ENCODE measurements at regions not wholly inside any gene's neighbourhood (a gene's known extent, or its start where the extent isn't known, plus 50 kb on each side); places are given as distances from the start of the nearest gene placed in this dataset.

GRCh38 chr3:124483915-124484470, 246.3 kb upstream of the UMPS start:
- H3K4me3 ChIP-seq (ENCODE audit: low read depth in 1 of 3, low read length in 3 of 3): no peak overlapping the region
- no peak for TF ChIP-seq ZBTB33 (IDR thresholded peaks at IDR 0.05)
- TF ChIP-seq HNF4A (conservative IDR thresholded peaks at IDR 0.05): no peak
- no peak for TF ChIP-seq NR2F2 (IDR thresholded peaks at IDR 0.05)
- TF ChIP-seq MAX (IDR thresholded peaks at IDR 0.05): no peak
- no peak for TF ChIP-seq CTCF (IDR thresholded peaks at IDR 0.05; ENCODE audit: low read depth, low read length, missing input control)
- no peak for TF ChIP-seq ATF3 (IDR thresholded peaks at IDR 0.05)
- no peak for TF ChIP-seq GABPA (IDR thresholded peaks at IDR 0.05 in 1 of 2, conservative IDR thresholded peaks at IDR 0.05 in 1 of 2)
- no peak for TF ChIP-seq TAF1 (conservative IDR thresholded peaks at IDR 0.05)
- TF ChIP-seq EGR1 (IDR thresholded peaks at IDR 0.05; ENCODE audit: low read depth in 2 of 2): no peak
- TF ChIP-seq SP1 (IDR thresholded peaks at IDR 0.05): no peak
- H3K27me3 ChIP-seq (ENCODE audit: control insufficient read depth in 4 of 4, insufficient read depth in 4 of 4, low read length in 3 of 4): no peaks in the 10 kb centered on the region
- no peak overlapping the region for H3K27ac ChIP-seq (ENCODE audit: low read depth in 1 of 2, low read length in 2 of 2)
- peaks cover 0 to 2% (median under 1%) of the 10 kb centered on the region in 4 donors for H3K4me1 ChIP-seq (ENCODE audit: control insufficient read depth in 4 of 4, insufficient read depth in 4 of 4, low read length in 3 of 4)
- peaks cover 0 to 2% (median 0%) of the 10 kb centered on the region in 4 donors for H3K36me3 ChIP-seq (ENCODE audit: control insufficient read depth in 4 of 4, insufficient read depth in 3 of 4, low read depth in 1 of 4, low read length in 3 of 4)
- no peak overlapping the region for H3K9ac ChIP-seq (ENCODE audit: low read depth in 1 of 2, low read length in 2 of 2)
- 93% methylated on average over 2 of the region's 2 CpGs for WGBS
- no peak for DNase-seq (ENCODE audit: low spot score)
- no peaks in the 10 kb centered on the region for H3K9me3 ChIP-seq (ENCODE audit: control insufficient read depth in 4 of 4, low read length in 3 of 4)

- Histone ChIP-seq H3K4me3 (ENCODE audit: low read depth in 1 of 3, low read length in 3 of 3) (no peak overlapping the region), H3K9me3 (ENCODE audit: control insufficient read depth in 4 of 4, low read length in 3 of 4) (no peaks in the 10 kb centered on the region), H3K27me3 (ENCODE audit: control insufficient read depth in 4 of 4, insufficient read depth in 4 of 4, low read length in 3 of 4) (no peaks in the 10 kb centered on the region), H3K4me1 (ENCODE audit: control insufficient read depth in 4 of 4, insufficient read depth in 4 of 4, low read length in 3 of 4) (peaks cover 0 to 2% (median under 1%) of the 10 kb centered on the region in 4 donors), H3K36me3 (ENCODE audit: control insufficient read depth in 4 of 4, insufficient read depth in 3 of 4, low read depth in 1 of 4, low read length in 3 of 4) (peaks cover 0 to 2% (median 0%) of the 10 kb centered on the region in 4 donors), H3K27ac (ENCODE audit: low read depth in 1 of 2, low read length in 2 of 2) (no peak overlapping the region), H3K9ac (ENCODE audit: low read depth in 1 of 2, low read length in 2 of 2) (no peak overlapping the region)
- TF ChIP-seq TAF1 (conservative IDR thresholded peaks at IDR 0.05): no peak
- TF ChIP-seq REST (IDR thresholded peaks at IDR 0.05): no peak
- no peak for TF ChIP-seq GABPA (IDR thresholded peaks at IDR 0.05 in 1 of 2, conservative IDR thresholded peaks at IDR 0.05 in 1 of 2)
- no peak for TF ChIP-seq ZBTB33 (IDR thresholded peaks at IDR 0.05)
- no peak for TF ChIP-seq RAD21 (IDR thresholded peaks at IDR 0.05)
- no peak for DNase-seq (ENCODE audit: low spot score)
- 57% methylated on average over 2 of the region's 2 CpGs for WGBS
Observed at GRCh38 chr3:124486324-124486723, 243.9 kb upstream of the UMPS start.

Data from liver (tissue), 8 donors.